Naive B cell (primary cell): ENCODE measurements at regions not wholly inside any gene's neighbourhood (a gene's known extent, or its start where the extent isn't known, plus 50 kb on each side); places are given as distances from the start of the nearest gene placed in this dataset.
A peak's percentile ranks its signal among the peaks of the same experiment; 100 is the strongest.
"Not testable (repeated sequence)": the region's sequence is repeated elsewhere in the genome, so short reads cannot be mapped to it uniquely, and the experiment has no call there.

Source experiments
- ATAC-seq, 2 donors: fragments of 150-1000 bp; cut with Tn5 transposase; 2 replicates each; pipeline ENCODE4 v1.10.0; 2021; ENCODE audit warnings: low read depth in 2 of 2, mild to moderate bottlenecking in 2 of 2, moderate library complexity in 2 of 2
- DNase-seq: peaks from one replicate; pipeline ENCODE4 v3.0.0; 2022
- H3K27ac Mint-ChIP-seq, 6 donors: one replicate each; pipeline ENCODE4 v1.8.0; 2020 to 2022; ENCODE audit warnings: mild to moderate bottlenecking in 6 of 6, mixed read lengths in 6 of 6, moderate library complexity in 5 of 6, inconsistent platforms in 2 of 6
- H3K27me3 Mint-ChIP-seq, 3 donors: one replicate each; pipeline ENCODE4 v1.8.0; 2021 to 2022; ENCODE audit warnings: mixed read lengths in 3 of 3, mild to moderate bottlenecking in 1 of 3
- H3K36me3 Mint-ChIP-seq, 2 donors: one replicate each; pipeline ENCODE4 v1.8.0; 2020 to 2022; ENCODE audit warnings: mixed read lengths in 2 of 2, inconsistent platforms in 1 of 2, mild to moderate bottlenecking in 1 of 2
- H3K4me1 Mint-ChIP-seq, 3 donors: one replicate each; pipeline ENCODE4 v1.8.0; 2020 to 2022; ENCODE audit warnings: mixed read lengths in 3 of 3, inconsistent platforms in 1 of 3, mild to moderate bottlenecking in 1 of 3, moderate library complexity in 1 of 3
- H3K4me3 Mint-ChIP-seq, 8 donors: one replicate each; pipeline ENCODE4 v1.8.0; 2020 to 2022; ENCODE audit warnings: mild to moderate bottlenecking in 8 of 8, mixed read lengths in 8 of 8, moderate library complexity in 8 of 8, inconsistent platforms in 2 of 8
- H3K9me3 Mint-ChIP-seq, 7 donors: one replicate each; pipeline ENCODE4 v1.8.0; 2020 to 2022; ENCODE audit warnings: mixed read lengths in 7 of 7, mild to moderate bottlenecking in 5 of 7, inconsistent platforms in 2 of 7, moderate library complexity in 1 of 7

DNA sequence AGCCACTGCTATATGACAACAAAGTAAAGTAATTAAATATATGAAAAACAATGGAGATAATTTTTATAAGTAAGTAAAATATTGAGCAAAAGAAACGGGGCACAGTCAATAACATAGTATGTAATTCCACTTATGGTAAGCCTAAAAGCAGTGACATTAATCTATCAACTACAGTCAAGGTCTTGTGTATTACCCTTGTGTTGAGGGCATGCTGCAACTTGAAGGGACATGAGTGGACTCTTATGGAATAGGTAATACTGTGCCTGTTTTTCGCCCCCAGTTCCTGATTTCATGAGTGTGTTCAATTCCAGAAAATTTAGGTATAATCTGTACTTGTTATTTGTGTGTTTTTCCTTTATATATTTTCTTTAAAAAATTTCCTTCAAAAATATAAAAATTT lies 201.3 kb upstream of the SLITRK6 start:
- H3K36me3 Mint-ChIP-seq: no peaks in the 10 kb centered on the region
- no peak overlapping the region for H3K4me3 Mint-ChIP-seq
- H3K9me3 Mint-ChIP-seq: peaks cover 0 to under 1% (median 0%) of the 10 kb centered on the region in 7 donors
- no peaks in the 10 kb centered on the region for H3K4me1 Mint-ChIP-seq
- no peak for ATAC-seq
- no peak for DNase-seq
- no peak overlapping the region for H3K27ac Mint-ChIP-seq
- no peaks in the 10 kb centered on the region for H3K27me3 Mint-ChIP-seq

- no peaks in the 10 kb centered on the region for H3K4me1 Mint-ChIP-seq
- H3K27me3 Mint-ChIP-seq: no peaks in the 10 kb centered on the region
- ATAC-seq: no peak
- no peaks in the 10 kb centered on the region for H3K36me3 Mint-ChIP-seq
- no peak overlapping the region for H3K4me3 Mint-ChIP-seq
- peaks cover 0 to 2% (median 0%) of the 10 kb centered on the region in 7 donors for H3K9me3 Mint-ChIP-seq
- DNase-seq: no peak
- no peak overlapping the region for H3K27ac Mint-ChIP-seq
Observed at GRCh38 chr13:85997587-85997986, 198.4 kb upstream of the SLITRK6 start.

DNA sequence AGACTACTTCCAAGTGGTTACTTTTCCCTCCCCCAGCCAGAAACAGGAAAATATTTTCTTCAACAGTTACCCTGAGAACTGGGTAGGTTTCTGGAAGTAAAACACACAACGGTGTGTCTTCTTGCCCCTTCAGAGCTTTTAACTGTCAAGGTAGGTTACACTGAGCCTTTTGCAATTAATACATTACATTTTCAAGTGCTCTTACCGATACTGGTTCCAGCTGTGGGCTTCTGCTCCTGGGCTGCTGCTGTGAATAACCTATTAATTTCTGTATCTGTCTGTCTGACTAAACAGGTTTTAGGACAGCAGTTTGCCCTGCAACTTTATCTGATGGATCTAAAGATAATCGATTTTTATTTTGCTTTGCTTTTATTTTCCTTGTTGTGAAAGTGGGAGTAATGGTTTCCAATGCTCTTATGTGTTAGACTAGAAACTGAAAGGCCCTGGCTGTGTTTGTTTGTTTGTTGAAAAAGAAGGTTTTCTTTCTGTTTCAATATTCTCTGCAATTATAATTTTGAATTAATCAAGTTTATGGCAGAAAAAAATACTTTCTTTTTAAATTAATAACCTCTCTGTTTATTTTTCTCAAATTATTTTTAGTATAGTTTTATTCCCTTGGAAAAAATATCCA lies 196.7 kb upstream of the SLITRK6 start:
- Mint-ChIP-seq H3K9me3 (peaks cover 0 to 2% (median 0%) of the 10 kb centered on the region in 7 donors), H3K27me3 (no peaks in the 10 kb centered on the region), H3K27ac (no peak overlapping the region), H3K4me1 (no peaks in the 10 kb centered on the region), H3K4me3 (no peak overlapping the region), H3K36me3 (no peaks in the 10 kb centered on the region)
- DNase-seq: no peak
- ATAC-seq: no peak

DNA sequence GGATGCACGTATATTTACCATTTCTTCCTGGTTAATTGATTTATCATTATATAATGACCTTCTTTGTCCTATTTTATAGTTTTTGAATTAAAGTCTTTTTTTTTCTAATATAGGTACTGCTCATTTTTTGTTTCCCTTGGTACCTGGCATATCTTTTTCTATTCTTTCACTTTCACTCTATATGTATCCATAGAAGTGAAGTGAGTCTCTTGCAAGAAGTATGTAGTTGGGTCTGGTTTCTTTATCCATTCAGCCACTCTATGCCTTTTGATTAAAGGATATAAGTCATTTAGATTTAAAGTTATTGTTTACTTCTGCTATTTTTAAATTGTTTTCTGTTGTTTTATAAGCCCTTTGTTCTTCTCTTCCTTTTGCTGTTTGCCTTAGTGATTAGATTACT lies 194.3 kb upstream of the SLITRK6 start:
- no peak for DNase-seq
- H3K4me3 Mint-ChIP-seq: no peak overlapping the region
- peaks cover 0 to 6% (median 0%) of the 10 kb centered on the region in 7 donors for H3K9me3 Mint-ChIP-seq
- no peaks in the 10 kb centered on the region for H3K27me3 Mint-ChIP-seq
- ATAC-seq: no peak
- no peak overlapping the region for H3K27ac Mint-ChIP-seq
- H3K4me1 Mint-ChIP-seq: no peaks in the 10 kb centered on the region
- H3K36me3 Mint-ChIP-seq: no peaks in the 10 kb centered on the region

GRCh38 chr13:85990397-85990796 lies 191.2 kb upstream of the SLITRK6 start:
- ATAC-seq (no peak), DNase-seq (no peak)
- no peaks in the 10 kb centered on the region for H3K36me3 Mint-ChIP-seq
- H3K9me3 Mint-ChIP-seq: peaks cover 0 to 4% (median 0%) of the 10 kb centered on the region in 7 donors
- H3K27ac Mint-ChIP-seq: no peak overlapping the region
- no peak overlapping the region for H3K4me3 Mint-ChIP-seq
- no peaks in the 10 kb centered on the region for H3K27me3 Mint-ChIP-seq
- H3K4me1 Mint-ChIP-seq: no peaks in the 10 kb centered on the region

DNA sequence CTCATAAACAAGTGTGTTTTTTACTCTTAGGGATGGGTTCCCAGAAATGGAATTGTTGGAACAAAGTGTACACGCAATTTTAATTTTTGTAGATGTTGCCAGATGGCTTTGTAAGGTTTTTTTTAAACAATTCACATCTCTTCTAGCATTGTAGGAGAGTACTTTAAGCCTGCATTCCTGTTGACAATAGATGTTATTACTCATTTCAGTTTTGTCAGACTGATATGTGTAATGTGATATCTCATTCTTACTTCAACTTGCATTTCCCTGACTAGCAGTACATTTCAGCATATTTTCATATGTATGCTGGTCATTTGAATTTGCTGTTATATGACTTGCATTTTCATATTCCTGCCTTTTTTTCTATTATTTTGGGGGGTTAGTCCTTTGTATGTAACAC lies 186.6 kb upstream of the SLITRK6 start:
- Mint-ChIP-seq H3K27ac (no peak overlapping the region), H3K4me3 (no peak overlapping the region), H3K4me1 (no peaks in the 10 kb centered on the region), H3K36me3 (no peaks in the 10 kb centered on the region), H3K9me3 (peaks cover 0 to 6% (median 2%) of the 10 kb centered on the region in 7 donors), H3K27me3 (no peaks in the 10 kb centered on the region)
- ATAC-seq (no peak), DNase-seq (no peak)

GRCh38 chr13:85982102-85982501 lies 182.9 kb upstream of the SLITRK6 start:
- no peaks in the 10 kb centered on the region for H3K36me3 Mint-ChIP-seq
- H3K4me3 Mint-ChIP-seq: no peak overlapping the region
- no peaks in the 10 kb centered on the region for H3K4me1 Mint-ChIP-seq
- no peak for DNase-seq
- no peak for ATAC-seq
- H3K27me3 Mint-ChIP-seq: no peaks in the 10 kb centered on the region
- peaks cover 0 to 6% (median 0%) of the 10 kb centered on the region in 7 donors for H3K9me3 Mint-ChIP-seq
- H3K27ac Mint-ChIP-seq: no peak overlapping the region

DNA sequence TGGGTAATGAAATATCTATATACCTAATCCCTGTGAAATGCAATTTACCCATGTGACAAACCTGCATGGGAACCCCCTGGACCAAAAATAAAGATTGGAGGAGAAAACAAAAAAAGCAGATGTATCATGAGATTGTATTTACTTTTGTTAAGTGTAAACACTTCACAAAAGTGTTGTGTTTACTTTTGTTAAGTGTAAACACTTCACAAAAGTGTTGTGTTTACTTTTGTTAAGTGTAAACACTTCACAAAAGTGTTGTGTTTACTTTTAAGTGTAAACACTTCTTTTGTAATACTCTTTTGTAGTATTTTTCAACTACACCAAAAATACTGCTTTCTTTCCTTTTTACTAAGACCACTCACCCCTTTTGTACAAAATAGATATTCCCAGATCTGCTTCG lies 181.2 kb upstream of the SLITRK6 start:
- ATAC-seq: not testable (repeated sequence)

DNA sequence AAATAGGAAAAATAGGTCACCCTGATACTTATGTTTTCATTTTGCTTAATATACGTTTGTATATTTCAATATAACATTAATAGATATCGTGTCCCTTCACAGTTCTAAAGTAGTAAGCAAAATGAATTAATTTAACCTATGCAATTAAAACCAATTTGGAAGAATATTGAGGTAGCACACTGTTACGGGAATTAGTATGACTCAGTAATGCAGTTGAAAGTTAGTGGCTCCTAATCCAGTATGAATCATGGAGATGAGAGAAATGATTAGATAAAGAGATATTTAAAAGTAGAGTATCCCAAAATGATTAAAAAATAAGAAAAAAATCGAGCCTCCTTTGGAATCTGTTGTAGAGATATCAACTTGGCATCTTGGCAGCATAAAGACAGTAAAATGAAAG lies 177.0 kb upstream of the SLITRK6 start:
- no peaks in the 10 kb centered on the region for H3K4me1 Mint-ChIP-seq
- no peaks in the 10 kb centered on the region for H3K27me3 Mint-ChIP-seq
- DNase-seq (no peak), ATAC-seq (no peak)
- H3K27ac Mint-ChIP-seq: no peak overlapping the region
- no peaks in the 10 kb centered on the region for H3K36me3 Mint-ChIP-seq
- H3K9me3 Mint-ChIP-seq: peaks cover 0 to 6% (median 0%) of the 10 kb centered on the region in 7 donors
- H3K4me3 Mint-ChIP-seq: no peak overlapping the region

More for the DNA sequence above, 181.2 kb upstream of the SLITRK6 start:
- H3K4me3 Mint-ChIP-seq, DNase-seq, H3K4me1 Mint-ChIP-seq, H3K27me3 Mint-ChIP-seq, H3K36me3 Mint-ChIP-seq: not testable (repeated sequence)
- Mint-ChIP-seq H3K27ac (peak overlapping the region in 1 of 6 donors; percentile 9), H3K9me3 (peaks cover 0 to 12% (median 0%) of the 10 kb centered on the region in 7 donors)

GRCh38 chr13:85974608-85975366 lies 175.6 kb upstream of the SLITRK6 start:
- peaks cover 0 to 6% (median 0%) of the 10 kb centered on the region in 7 donors for H3K9me3 Mint-ChIP-seq
- H3K27me3 Mint-ChIP-seq: no peaks in the 10 kb centered on the region
- H3K4me1 Mint-ChIP-seq: no peaks in the 10 kb centered on the region
- H3K36me3 Mint-ChIP-seq: no peaks in the 10 kb centered on the region
- no peak overlapping the region for H3K27ac Mint-ChIP-seq
- ATAC-seq (no peak), DNase-seq (no peak)
- no peak overlapping the region for H3K4me3 Mint-ChIP-seq

GRCh38 chr13:85970727-85971126 lies 171.5 kb upstream of the SLITRK6 start:
- ATAC-seq (no peak), DNase-seq (no peak)
- H3K4me3 Mint-ChIP-seq: no peak overlapping the region
- H3K27me3 Mint-ChIP-seq: no peaks in the 10 kb centered on the region
- no peaks in the 10 kb centered on the region for H3K36me3 Mint-ChIP-seq
- H3K27ac Mint-ChIP-seq: no peak overlapping the region
- no peaks in the 10 kb centered on the region for H3K4me1 Mint-ChIP-seq
- H3K9me3 Mint-ChIP-seq: peaks cover 0 to 5% (median 4%) of the 10 kb centered on the region in 7 donors

GRCh38 chr13:85969331-85969730 lies 170.1 kb upstream of the SLITRK6 start:
- Mint-ChIP-seq H3K4me1 (no peaks in the 10 kb centered on the region), H3K27me3 (no peaks in the 10 kb centered on the region), H3K9me3 (peaks cover 0 to 7% (median 4%) of the 10 kb centered on the region in 7 donors), H3K27ac (no peak overlapping the region), H3K36me3 (no peaks in the 10 kb centered on the region), H3K4me3 (no peak overlapping the region)
- no peak for DNase-seq
- no peak for ATAC-seq

GRCh38 chr13:85935868-85936467 lies 136.7 kb upstream of the SLITRK6 start:
- ATAC-seq (no peak), DNase-seq (no peak)
- H3K4me1 Mint-ChIP-seq: no peaks in the 10 kb centered on the region
- H3K4me3 Mint-ChIP-seq: no peak overlapping the region
- no peaks in the 10 kb centered on the region for H3K36me3 Mint-ChIP-seq
- H3K27ac Mint-ChIP-seq: no peak overlapping the region
- H3K27me3 Mint-ChIP-seq: no peaks in the 10 kb centered on the region
- H3K9me3 Mint-ChIP-seq: peaks cover 7 to 42% (median 16%) of the 10 kb centered on the region in 7 donors

DNA sequence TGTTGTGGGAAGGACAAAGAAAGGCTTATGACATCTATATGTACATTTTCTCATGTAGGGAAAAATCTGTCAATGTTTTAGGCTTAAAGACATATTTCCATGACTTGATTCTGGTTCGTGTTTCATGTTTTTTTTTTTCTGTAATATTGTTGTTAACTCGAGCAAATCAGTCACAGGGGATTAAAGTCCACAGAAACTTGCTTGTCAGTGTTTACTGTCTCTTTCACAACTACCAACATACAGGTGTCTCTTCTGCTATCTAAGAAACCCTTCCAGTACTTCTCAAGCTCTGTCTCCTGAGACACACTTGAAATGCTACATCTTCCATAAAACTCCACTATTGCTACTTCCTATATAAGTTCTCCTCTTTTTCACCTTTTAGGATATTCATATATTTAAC lies 130.9 kb upstream of the SLITRK6 start:
- H3K4me1 Mint-ChIP-seq: no peaks in the 10 kb centered on the region
- no peak for DNase-seq
- no peak for ATAC-seq
- H3K27ac Mint-ChIP-seq: no peak overlapping the region
- H3K4me3 Mint-ChIP-seq: no peak overlapping the region
- no peaks in the 10 kb centered on the region for H3K36me3 Mint-ChIP-seq
- no peaks in the 10 kb centered on the region for H3K27me3 Mint-ChIP-seq
- H3K9me3 Mint-ChIP-seq: peaks cover 3 to 17% (median 5%) of the 10 kb centered on the region in 7 donors
